OCI-M1 (cell line): ENCODE measurements at regions not wholly inside any gene's neighbourhood (a gene's known extent, or its start where the extent isn't known, plus 50 kb on each side); places are given as distances from the start of the nearest gene placed in this dataset.
A peak's percentile ranks its signal among the peaks of the same experiment; 100 is the strongest.

ENCODE experiments used
- DNase-seq: peaks from one replicate; lab custom pipeline; 2025; lab: John Stamatoyannopoulos, UW

DNA sequence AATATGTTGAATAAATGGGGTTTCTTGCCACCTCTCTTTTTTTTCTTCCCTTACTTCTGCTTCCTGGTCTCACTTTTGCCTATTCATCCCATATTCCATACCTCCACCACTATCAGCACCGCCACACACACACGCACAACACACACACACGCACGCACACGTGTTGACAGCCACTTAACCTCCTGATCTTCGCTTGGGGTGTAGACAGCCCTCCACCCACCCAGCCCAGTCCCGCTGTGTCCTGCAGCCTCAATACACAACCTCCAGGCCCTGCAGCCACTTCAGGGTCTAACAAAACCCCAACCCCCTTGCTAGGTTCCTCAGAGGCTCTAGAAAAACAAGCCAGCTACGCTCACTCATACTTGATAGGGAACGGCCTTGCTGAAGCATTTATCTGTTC is 72.3 kb downstream of the LINC00237 start:
- DNase-seq, result no peak

- DNase-seq, result no peak
These were observed 74.5 kb downstream of the LINC00237 start for GRCh38 chr20:21031666-21032065.

DNA sequence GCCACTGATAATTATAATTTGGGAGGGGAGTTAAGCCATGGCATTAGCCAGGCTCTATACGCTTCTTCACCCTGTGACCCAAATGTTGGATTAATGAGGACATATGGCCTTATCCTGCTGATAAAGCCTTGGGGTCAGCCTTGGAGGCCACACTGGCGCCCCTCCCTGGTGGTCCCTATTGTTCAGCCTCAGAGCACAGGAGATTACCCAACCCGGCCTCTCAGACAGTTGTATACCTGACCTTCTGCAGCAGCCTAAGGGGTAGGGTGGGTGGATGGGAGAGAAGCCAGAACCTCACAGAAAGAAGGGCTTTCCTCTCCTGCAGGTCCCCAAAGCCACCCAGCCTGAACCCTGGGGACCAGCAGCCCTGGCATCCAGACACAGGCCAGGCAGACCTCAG is 76.8 kb downstream of the LINC00237 start:
- DNase-seq, result no peak

DNA sequence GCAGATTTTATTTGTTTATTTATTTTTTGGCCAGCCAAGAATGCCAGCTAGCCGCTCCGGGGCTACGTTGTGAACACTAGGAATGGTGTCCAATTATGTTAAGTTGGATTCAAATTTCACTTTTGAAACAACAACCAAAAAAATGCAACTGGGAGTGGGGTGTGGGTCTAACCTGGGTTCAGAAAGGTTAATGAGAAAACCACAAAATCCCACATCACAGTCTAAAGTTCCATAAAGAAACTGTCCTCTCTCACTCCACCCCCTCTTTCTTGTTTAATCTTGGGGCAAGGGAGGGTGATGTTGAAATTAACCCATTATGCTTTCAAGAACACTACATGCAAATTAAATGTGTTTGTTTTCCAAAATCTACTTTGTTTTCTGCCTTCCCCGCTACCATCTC is 77.2 kb downstream of the LINC00237 start:
- no peak for DNase-seq

DNA sequence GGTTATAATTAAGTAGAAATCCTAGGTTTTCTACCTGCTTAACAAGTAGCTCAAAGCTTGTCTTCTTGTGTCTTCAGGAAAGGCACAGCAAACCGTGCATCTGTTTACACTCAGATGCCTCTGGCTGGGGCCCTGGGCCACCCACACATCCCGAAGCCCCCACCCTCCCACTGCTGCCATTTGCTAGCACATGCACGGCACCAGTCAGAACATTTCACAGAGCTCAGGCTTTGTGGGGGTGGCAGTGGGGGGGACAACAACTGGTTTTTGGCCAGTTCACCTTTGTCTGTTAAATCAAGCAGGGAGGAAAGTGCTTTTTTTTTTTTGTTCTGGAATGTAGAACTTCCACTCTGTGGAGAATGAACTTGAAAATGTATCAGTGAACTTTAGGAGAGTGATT is 77.7 kb downstream of the LINC00237 start:
- DNase-seq, result no peak

DNA sequence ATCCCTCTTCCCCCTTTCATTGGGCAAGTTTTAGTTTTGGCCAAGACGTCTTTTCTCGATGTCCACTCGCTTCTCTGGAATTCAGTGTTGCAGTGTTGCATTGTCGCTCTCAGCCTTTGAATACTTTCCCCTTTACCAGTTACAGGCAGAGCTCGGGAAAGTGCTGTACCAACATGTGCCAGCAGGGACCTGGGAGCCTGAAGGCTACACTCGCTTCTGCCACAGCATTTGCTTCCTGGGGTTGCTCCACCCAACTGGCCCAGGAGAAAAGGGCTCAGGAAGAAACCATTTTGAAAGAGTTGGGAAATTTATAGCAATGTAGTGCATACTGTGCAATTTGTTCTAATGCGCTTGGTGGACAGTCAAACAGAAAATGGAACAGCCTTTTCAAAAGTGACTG is 78.6 kb downstream of the LINC00237 start:
- peak; percentile 10 for DNase-seq

DNA sequence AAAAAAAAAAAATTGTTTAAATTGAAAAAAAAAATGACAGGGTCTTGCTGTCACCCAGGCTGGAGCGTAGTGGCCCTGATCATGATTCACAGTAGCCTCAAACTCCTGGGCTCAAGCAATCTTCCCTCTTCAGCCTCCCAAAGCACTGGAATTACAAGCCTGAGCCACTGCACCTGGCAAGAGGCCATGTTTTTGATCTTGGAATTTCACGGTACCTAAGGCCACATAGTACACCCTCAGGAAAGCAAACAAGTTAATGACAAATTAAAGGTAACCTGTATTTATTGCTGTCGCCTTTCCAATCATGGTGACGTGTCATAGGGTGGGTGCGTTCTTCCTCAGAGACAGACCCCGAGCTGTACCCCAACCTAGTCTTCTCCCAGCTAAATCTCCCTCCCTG is 79.2 kb downstream of the LINC00237 start:
- DNase-seq, result no peak

- DNase-seq, result no peak
These were observed 81.7 kb downstream of the LINC00237 start for GRCh38 chr20:21024420-21024819.

DNA sequence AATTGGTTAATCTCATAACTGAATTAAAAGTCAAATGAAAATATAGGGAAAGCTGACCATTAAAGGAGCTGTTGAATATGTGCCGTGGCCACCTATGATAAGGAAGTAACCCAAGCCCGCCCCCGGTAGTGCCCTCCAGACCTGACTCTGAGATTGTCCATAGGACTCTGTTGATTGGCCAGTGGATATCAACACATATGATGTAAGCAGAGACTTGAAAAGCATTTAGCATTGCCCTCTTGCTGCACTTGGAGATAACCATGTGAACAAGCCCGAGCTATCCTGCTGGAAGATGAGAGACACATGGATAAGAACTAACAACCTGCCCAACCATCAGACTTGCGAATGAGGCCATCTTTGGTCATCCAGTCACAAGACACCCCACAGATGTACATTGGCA is 83.2 kb downstream of the LINC00237 start:
- DNase-seq, result peak; percentile 8

DNA sequence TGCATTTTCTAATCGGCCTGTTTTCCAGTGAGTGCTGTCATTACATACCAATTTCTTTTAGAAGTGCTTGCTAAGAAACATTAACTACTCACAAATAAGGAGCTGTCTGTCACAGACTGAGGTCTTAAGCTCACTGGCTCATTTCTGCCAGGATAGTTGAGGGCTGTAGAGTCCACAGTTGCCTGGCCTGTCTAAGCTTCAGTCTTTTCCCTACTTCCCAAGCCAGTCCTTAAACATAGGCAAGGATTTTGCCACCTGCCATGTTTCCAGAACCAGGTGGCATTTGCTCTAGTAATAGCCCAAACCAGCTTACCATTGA is 84.7 kb downstream of the LINC00237 start:
- DNase-seq, result no peak

DNA sequence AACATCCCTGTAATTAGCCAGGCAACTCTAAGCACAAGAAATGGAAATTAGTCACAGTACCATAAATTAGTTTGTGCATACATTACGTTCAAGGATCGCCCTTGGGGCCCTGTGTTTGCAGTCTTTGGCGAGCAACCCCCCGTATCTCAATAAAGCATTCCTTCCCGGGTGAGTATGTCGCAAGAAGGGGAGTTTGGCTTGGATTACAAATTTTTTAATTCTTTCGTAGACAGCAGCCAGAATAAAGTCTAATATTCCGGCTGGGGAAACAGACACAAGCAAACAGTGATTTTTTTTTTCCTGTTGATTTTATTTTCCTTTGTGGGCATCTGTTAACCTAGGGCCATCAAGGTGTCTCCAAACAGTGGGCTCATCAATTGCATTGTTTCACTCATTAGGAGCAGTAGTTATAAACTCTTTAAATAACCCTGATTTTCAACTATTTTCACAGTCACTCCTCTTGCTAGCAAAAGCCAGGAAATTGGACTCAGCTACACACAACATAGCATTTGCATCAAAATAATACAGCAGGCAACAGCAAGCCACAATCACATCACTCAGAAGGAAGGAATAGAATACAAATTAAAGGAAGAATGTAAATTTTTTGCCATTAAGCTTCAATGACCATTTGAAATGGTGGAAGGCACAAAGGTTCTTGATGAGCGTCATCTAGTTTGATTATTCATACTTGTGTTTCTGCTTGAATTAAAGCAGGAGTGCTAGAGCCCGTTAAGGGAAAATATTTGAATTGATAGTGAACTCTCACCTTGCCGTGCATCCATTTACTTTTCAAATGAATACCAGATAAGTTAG is 85.3 kb downstream of the LINC00237 start:
- no peak for DNase-seq

DNA sequence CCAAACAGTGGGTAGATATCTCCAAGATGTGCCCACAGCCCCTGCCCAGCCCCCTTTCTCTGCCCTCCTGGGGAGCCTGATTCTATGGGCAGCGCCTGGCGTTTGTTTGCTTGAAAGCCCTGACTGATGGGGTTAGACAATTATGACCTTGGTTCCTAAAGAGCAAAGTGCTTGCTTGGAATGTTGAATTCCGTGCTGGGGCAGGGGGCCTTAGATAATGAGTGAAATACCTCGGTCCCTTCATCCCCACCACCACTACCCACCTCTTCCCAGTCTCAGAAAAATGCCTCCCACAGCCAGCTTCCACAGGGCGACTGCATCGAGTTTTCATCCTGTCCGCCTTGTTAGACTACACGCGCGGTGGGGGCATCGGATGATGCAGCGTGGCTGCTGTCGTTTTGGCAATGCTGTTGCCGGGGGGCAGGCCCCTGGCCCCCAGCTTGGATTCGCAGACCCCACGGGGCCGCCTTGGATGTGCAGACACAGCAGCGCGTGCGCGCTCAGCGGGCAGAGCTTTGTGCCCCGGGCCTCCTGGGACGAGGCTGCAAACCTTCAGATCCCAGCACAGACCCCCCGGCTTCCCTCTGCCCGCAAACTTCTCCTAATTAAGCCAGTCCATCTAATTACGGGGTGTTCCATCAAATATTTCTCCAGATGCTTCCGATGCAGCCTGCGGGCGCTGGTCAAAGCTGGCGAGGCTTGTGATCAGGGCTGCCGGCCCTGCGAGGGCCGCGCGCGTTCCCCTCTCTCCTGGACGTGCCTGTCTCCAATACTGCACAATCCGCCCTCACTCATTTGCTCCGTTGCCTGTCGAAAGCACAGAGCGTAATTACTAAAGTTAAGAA is 86.1 kb downstream of the LINC00237 start:
- no peak for DNase-seq

DNA sequence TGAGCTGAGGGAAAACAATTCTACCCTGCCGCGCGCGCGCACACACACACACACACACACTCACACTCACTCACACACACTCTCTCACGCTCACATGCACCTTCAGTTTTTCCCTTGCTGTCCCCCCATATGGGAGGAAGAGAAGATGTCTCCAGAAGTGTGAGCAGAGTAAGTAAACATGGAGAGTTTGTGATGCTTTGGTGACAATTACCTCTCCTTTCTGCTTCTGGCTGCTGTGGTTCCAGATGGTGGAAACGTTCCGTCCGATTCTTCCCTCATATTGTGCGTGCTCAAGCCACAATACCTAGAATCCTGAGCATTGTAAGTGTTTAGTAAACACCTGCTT is 86.7 kb downstream of the LINC00237 start:
- no peak for DNase-seq

DNA sequence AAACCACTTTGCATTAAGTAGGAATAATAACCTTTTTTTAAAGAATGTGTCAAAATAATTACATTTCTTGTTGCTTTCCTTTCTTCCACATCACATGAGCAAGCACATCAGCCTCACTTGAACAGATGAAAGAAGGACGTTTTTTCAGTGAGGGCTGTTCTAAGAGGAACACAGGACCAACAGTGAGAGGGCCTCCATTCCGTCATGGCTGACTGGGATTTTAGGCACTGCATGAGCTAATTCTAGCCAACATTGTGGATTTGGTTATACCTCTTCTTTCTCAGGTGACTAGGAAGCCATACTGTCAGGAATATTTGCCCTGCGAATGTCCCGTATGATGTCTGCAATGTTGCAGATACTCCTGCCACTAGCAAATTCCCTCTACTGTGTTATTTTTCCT is 87.6 kb downstream of the LINC00237 start:
- no peak for DNase-seq

DNA sequence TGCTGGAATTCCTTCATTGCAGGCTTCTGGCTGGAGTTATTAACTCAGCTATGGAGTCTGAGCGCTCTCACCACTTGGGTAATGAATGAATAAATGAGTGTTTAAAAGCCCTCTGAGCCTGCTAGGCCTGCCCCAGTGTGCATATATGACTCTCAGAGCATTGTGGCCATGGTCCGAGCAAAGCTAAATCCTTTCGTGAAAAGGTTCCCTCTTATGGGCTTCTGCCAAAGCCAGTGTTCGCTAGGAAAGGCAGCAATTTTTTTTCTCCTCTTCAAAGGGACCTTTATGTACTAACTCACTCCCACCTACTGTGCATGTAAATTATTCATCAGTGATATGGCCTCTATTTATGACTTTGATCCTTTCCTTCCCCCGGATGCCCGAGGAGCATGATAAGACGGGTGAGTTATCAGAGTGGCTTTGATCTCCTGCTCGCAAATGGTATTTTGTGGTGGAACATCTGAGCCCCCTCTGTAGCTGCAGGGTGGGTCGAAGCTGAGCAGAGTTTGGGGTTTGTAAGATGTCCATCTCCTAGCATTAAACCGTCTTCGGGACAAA is 88.6 kb downstream of the LINC00237 start:
- DNase-seq, result no peak

DNA sequence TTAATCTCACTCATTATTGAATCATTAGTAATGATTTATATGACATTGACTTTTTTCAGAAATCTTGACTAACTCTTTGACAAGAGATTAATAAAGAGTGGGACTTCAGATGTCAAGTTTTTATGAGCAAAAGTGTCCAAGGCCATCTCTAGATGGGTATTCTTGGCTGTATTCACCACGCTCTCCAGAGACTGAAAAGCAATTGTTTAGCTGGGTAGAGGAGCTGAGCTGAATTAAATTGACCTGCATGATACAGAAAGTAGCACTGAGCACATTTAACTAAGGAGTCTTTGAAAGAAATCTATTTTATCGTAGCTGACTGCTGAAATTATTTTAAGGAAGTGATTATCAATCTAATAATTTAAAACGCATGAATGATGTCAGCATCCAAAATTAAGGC is 89.4 kb downstream of the LINC00237 start:
- no peak for DNase-seq

DNA sequence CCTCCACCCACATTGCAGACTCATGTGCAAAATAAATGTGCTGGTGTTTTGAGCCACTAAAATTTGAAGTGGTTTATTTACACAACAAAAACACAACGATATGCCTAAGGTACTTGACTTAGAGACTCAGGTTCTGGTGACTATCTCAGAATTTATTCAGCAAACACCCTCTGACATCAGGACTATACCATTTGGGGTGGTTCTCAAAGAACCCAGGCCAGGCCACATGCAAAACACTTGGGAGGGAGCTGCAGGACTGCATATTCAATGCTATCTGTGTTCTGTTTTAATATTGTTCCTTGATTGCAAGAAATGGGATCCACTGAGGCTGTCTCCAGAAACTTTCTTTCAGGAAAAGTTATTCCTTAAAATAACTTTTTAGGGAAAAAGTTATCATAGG is 91.6 kb downstream of the LINC00237 start:
- DNase-seq, result no peak

GRCh38 chr20:21008951-21009350 is 97.2 kb downstream of the LINC00237 start:
- DNase-seq, result no peak

DNA sequence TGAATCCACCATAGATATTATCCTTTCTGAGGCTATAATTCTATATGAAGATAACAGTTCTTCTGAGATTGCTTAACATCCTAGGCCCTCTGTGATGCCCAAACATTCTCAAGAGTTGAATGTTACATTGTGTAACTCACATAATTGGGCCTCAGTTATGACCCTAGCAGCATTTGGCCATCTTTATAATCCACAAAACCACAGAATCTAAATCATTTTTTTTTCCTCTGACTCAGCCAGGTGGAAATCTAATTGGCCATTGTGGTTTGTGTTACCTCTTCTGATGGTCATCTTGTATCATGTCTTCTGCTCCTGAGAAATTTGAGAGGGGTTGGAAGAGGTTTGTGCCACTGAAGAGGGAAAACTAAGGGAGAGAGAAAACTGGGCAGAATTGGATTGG is 99.5 kb downstream of the LINC00237 start:
- no peak for DNase-seq

DNA sequence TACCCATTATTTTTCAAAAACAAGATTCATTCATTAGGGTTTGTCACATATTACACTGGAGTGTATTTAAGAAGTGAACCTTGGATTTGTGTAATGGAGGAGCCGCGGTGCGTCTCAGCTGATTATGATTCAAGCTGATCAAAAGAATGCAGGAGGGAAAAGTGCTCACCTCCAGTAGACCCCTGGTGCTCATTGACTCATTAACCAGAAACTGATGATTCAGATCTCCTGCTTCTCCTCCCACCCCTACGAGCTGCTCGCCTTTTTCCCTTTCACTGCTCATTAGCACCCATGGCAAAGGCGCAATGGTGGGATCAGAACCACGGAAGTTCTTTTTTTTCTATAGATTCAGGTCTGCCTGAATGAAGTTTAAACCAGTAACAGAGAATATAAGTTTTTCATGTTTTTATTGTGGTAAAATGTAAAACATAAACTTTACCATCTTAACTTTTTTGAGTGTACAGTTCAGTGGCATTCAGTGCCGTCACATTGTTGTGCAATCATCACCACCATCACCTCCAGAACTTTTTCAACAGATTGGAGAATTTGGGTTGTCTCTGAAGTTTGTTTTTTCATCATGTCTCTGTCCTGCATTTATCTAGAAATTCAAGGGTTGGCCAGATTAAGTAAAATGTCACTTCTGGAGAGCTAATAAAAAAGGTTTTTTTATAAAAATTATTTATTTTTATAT is 101.6 kb downstream of the LINC00237 start:
- DNase-seq, result no peak

DNA sequence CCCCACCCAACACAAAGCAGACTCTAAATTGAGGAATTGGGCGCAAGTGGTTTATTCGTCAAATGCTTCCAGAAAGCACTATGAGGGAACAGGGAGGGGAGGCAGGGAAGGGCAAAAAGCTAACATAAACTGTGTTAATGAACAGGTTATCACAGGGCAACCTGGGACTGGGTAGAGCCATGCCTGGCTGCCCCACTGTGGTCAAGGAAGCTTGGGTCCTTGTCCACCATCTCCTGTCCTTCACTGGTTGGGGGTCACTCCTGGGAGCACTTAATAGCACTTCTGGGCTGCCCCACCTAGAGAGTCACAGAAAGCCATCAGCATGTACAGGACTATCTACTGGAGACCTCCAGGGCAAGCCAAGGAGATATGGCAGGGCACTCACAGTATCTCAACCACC is 102.3 kb downstream of the LINC00237 start:
- no peak for DNase-seq

DNA sequence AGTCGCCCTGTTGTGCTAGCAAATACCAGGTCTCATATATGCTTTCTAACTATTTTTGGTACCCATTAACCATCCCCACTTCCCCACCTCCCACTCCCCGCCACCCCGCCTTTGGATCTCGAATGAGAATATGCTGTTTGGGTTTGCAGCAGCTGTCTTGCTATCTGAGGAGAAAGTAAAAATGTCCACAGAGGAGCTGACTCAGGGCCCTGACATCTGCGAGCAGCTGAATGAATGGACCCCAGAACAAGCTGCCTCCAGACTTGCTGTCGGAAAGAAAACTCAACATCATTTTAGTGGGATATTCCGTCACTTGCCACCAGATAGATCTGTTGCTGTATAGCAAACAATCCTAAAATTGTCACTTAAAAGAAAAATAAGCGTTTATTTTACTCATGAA is 103.7 kb downstream of the LINC00237 start:
- DNase-seq, result no peak

- no peak for DNase-seq
These were observed 112.8 kb downstream of the LINC00237 start for GRCh38 chr20:20993372-20993771.
